GM10266 (cell line): ENCODE measurements at regions not wholly inside any gene's neighbourhood (a gene's known extent, or its start where the extent isn't known, plus 50 kb on each side); places are given as distances from the start of the nearest gene placed in this dataset.

Source experiments
- DNase-seq: peaks from one replicate; pipeline ENCODE4 v3.0.0; 2012; ENCODE audit errors: extremely low spot score
- CTCF ChIP-seq: IDR thresholded peaks from 2 replicates; pipeline ENCODE4 v1.5.1; 2012; ENCODE audit warnings: mild to moderate bottlenecking, low read depth; ENCODE audit not compliant: control insufficient read depth, insufficient read depth; ENCODE audit errors: missing control alignments

GRCh38 chr16:59205403-59205802 lies 471.3 kb upstream of the GOT2 start:
- DNase-seq = no peak
- no peak for TF ChIP-seq CTCF

DNA sequence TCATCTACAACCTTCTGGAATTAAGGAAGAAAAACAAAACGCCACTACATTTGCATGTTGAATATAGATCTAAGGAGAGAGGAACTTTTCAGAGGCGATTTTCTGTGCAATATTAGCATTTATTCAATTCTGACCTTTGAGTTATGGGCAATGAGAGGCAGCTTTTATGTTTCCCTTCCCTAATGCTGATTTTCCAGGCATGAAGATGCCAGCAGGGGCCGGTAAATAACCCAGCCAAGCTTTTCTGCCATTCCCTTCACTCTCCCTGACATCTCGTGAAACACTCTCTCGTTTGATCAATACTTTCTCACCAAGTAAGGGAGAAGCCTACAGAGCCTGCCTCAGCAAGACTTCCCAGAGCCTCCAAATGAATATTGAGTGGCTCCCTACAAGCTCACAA lies 470.5 kb upstream of the GOT2 start:
- TF ChIP-seq CTCF = no peak
- DNase-seq = no peak

DNA sequence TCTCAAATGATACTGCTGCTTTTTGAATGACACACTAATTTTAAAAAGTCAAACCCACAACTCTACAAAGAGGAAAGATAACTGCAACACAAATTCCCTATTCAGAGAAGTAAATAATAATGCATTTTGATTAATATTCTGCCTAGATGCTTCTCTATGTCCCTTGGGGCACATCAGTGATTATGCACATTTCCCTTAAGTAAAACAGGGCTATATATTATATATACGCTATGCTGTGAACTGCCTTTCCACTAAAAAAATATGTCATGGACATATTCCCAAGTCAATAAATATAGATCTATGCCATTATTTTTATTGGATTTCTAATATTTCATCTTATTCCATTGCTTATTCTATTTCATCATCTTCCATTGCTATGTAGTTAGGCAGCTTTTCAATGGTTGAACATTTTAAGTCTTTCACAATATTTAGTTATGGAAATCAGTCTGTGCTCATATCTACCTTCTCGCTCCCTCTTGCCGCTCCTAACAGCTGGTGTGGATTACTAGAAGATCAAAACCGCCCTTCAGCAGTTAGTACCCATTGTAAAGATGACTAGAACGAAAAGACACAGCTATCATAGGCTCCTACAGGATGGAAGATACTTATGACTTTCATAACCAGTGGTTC lies 468.2 kb upstream of the GOT2 start:
- DNase-seq = no peak
- no peak for TF ChIP-seq CTCF

GRCh38 chr16:59201821-59202220 lies 467.7 kb upstream of the GOT2 start:
- TF ChIP-seq CTCF = no peak
- no peak for DNase-seq

- no peak for DNase-seq
- TF ChIP-seq CTCF = no peak
Measured at GRCh38 chr16:59201160-59201559, 467.0 kb upstream of the GOT2 start.

DNA sequence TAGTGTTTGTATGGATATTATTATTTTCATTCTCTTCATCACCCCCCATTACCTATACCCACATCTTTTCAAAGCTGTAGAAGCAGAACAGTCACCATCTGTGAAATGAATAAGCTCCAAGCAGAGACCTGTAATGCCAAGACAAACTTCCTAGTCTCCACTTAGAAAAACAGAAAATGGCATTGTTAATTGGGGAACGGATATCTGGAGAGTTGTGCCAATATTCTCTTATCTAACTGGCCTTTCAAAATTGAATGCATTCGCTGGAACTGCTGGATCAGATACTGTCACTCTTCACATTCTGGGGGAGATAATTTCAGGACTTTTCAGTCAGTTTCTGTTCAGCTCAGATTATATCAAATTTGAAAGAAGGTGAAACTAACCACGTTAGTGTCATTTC lies 464.4 kb upstream of the GOT2 start:
- no peak for TF ChIP-seq CTCF
- no peak for DNase-seq

DNA sequence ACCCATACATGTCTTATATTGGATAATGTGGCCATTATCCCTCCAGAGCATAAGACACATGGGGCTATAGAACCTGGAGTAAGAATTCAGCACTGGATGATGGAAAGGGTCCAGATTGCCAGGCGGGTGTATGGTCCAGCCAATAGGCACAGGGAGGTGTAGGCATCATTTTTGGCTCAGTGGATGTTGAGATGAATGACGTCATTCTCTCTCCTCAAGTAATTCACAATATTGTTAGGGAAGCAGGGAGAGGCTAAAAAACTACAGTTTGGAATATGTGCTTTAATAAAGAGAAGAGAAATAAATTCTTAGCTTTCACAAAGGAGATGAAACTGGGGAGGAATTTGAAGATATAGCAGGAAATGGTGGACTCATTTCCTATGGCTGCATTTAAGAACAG lies 461.1 kb upstream of the GOT2 start:
- no peak for DNase-seq

More for the DNA sequence above, 461.1 kb upstream of the GOT2 start:
- TF ChIP-seq CTCF = no peak
